ENCODE measurements at regions not wholly inside any gene's neighbourhood (a gene's known extent, or its start where the extent isn't known, plus 50 kb on each side); places are given as distances from the start of the nearest gene placed in this dataset.

DNA sequence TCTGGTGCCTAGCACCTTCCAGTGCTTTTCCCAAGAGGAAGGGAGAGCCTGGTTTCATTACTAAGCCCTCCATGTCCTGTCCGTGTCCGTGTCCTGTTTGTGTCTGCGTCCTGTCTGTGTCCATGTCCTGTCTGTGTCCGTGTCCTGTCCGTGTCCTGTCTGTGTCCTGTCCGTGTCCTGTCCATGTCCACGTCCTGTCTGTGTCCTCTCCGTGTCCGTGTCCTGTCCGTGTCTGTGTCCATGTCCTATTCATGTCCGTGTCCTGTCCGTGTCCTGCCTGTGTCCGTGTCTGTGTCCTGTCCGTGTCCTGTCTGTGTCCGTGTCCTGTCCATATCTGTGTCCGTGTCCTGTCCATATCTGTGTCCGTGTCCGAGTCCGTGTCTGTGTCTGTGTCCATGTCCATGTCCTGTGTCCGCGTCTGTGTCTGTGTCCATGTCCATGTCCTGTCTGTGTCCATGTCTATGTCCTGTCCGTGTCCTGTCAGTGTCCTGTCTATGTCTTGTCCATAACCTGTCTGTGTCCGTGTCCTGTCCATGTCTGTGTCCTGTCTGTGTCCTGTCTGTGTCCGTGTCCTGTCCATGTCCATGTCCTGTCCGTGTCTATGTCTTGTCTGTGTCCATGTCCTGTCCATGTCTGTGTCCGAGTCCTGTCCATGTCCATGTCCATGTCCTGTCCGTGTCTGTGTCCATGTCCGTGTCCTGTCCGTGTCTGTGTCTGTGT lies 54.4 kb upstream of the BHLHE23 start:
- TF ChIP-seq CTCF (conservative IDR thresholded peaks at IDR 0.05; ENCODE audit: low read depth, low read length) (no peak), EZH2 (IDR thresholded peaks at IDR 0.05; ENCODE audit: borderline replicate concordance, low read depth, low read length, poor library complexity, severe bottlenecking) (no peak)
- H3K27me3 ChIP-seq (replicated peaks; ENCODE audit: insufficient read depth, low read depth, low read length, poor library complexity), result peaks cover 26% of the 10 kb centered on the region
- ChIA-PET POLR2A (ENCODE audit: low non-redundant PET) (no interaction called here), CTCF (no interaction called here)
- H3K36me3 ChIP-seq (ENCODE audit: insufficient read depth, low read length, poor library complexity, severe bottlenecking), result no peaks in the 10 kb centered on the region
- DNase-seq (ENCODE audit: low spot score), result no peak
- H3K4me1 ChIP-seq (ENCODE audit: insufficient read depth, low read length, poor library complexity, severe bottlenecking), result no peaks in the 10 kb centered on the region
- BruUV-seq (replicated peaks), result no TSS peak
- intact Hi-C loops (cut with micrococcal nuclease; ENCODE audit: unreplicated experiment), result no loop called here
- H3K27ac ChIP-seq (ENCODE audit: low read depth, low read length, poor library complexity, severe bottlenecking), result no peak overlapping the region
- H3K4me3 ChIP-seq (ENCODE audit: low read depth, low read length, poor library complexity, severe bottlenecking), result no peak overlapping the region
- H3K9me3 ChIP-seq (ENCODE audit: low read depth, low read length, poor library complexity, severe bottlenecking), result no peaks in the 10 kb centered on the region

- DNase-seq (ENCODE audit: low spot score), result peak; percentile 41
- H3K4me1 ChIP-seq (ENCODE audit: insufficient read depth, low read length, poor library complexity, severe bottlenecking), result no peaks in the 10 kb centered on the region
- no peak overlapping the region for H3K27ac ChIP-seq (ENCODE audit: low read depth, low read length, poor library complexity, severe bottlenecking)
- BruUV-seq (replicated peaks), result no TSS peak
- no peaks in the 10 kb centered on the region for H3K9me3 ChIP-seq (ENCODE audit: low read depth, low read length, poor library complexity, severe bottlenecking)
- no peaks in the 10 kb centered on the region for H3K36me3 ChIP-seq (ENCODE audit: insufficient read depth, low read length, poor library complexity, severe bottlenecking)
- ChIA-PET CTCF (interaction anchor here (0.6 kb wide), 1 partner anchor 12 kb away, joined by 7 read pairs; no protein-coding TSS in a partner anchor), POLR2A (ENCODE audit: low non-redundant PET) (no interaction called here)
- peaks cover 26% of the 10 kb centered on the region for H3K27me3 ChIP-seq (replicated peaks; ENCODE audit: insufficient read depth, low read depth, low read length, poor library complexity)
- intact Hi-C loops (cut with micrococcal nuclease; ENCODE audit: unreplicated experiment), result no loop called here
- H3K4me3 ChIP-seq (ENCODE audit: low read depth, low read length, poor library complexity, severe bottlenecking), result no peak overlapping the region
- TF ChIP-seq CTCF (conservative IDR thresholded peaks at IDR 0.05; ENCODE audit: low read depth, low read length), result no peak
Observed at GRCh38 chr20:63060057-63060991, 53.6 kb upstream of the BHLHE23 start.

DNA sequence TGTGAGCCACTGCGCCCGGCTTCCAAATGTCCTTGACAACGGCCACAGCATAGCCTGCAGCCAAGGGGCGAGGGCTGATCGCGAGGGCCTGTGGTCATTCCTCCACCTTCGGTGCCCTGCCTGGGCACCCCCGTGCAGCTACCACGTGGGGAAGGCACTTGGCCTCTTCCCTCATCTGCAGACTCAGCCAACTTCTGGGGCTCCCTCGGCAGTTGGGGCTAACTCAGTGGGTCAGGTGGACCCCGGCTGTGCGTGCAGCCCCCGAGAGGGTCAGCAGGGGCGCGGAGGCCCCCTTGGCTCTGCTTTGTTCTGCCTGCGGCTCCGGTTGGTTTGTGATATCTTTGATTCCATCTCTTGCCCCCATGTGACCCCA lies 52.9 kb upstream of the BHLHE23 start:
- ChIA-PET CTCF (interaction anchor here (0.6 kb wide), 1 partner anchor 12 kb away, joined by 7 read pairs; no protein-coding TSS in a partner anchor), POLR2A (ENCODE audit: low non-redundant PET) (no interaction called here)
- no peak for DNase-seq (ENCODE audit: low spot score)
- Histone ChIP-seq H3K4me1 (ENCODE audit: insufficient read depth, low read length, poor library complexity, severe bottlenecking) (no peaks in the 10 kb centered on the region), H3K36me3 (ENCODE audit: insufficient read depth, low read length, poor library complexity, severe bottlenecking) (no peaks in the 10 kb centered on the region), H3K9me3 (ENCODE audit: low read depth, low read length, poor library complexity, severe bottlenecking) (no peaks in the 10 kb centered on the region), H3K27me3 (replicated peaks; ENCODE audit: insufficient read depth, low read depth, low read length, poor library complexity) (peaks cover 26% of the 10 kb centered on the region), H3K27ac (ENCODE audit: low read depth, low read length, poor library complexity, severe bottlenecking) (no peak overlapping the region), H3K4me3 (ENCODE audit: low read depth, low read length, poor library complexity, severe bottlenecking) (no peak overlapping the region)
- intact Hi-C loops (cut with micrococcal nuclease; ENCODE audit: unreplicated experiment), result no loop called here
- no TSS peak for BruUV-seq (replicated peaks)
- TF ChIP-seq CTCF (conservative IDR thresholded peaks at IDR 0.05; ENCODE audit: low read depth, low read length), result no peak
- no peak for TF ChIP-seq EZH2 (IDR thresholded peaks at IDR 0.05; ENCODE audit: borderline replicate concordance, low read depth, low read length, poor library complexity, severe bottlenecking)

All from A673 (cell line).